MM.1S (cell line): ENCODE measurements at regions not wholly inside any gene's neighbourhood (a gene's known extent, or its start where the extent isn't known, plus 50 kb on each side); places are given as distances from the start of the nearest gene placed in this dataset.

Experiments
- DNase-seq: peaks from one replicate; pipeline ENCODE4 v3.0.0-alpha.2; 2015
- H2AFZ ChIP-seq: fragments of 300-600 bp; sonication (generic); 2 replicates; pipeline ENCODE4 v1.6.0; 2016; ENCODE audit warnings: antibody characterized with exemption, low read length
- H3F3A ChIP-seq: fragments of 300-600 bp; sonication (generic); 2 replicates; pipeline ENCODE4 v1.6.1; 2016; ENCODE audit warnings: mild to moderate bottlenecking, antibody characterized with exemption, low read length, moderate library complexity, mixed read lengths; ENCODE audit not compliant: insufficient read depth
- H3K27ac ChIP-seq: fragments of 300-600 bp; sonication (generic); 2 replicates; pipeline ENCODE4 v1.5.1; 2016; ENCODE audit warnings: mild to moderate bottlenecking, low read length
- H3K27me3 ChIP-seq: fragments of 300-600 bp; sonication (generic); replicated peaks from 2 replicates; pipeline ENCODE4 v1.6.0; 2016; ENCODE audit warnings: low read length; ENCODE audit not compliant: insufficient read depth
- H3K36me3 ChIP-seq: fragments of 300-600 bp; sonication (generic); replicated peaks from 2 replicates; pipeline ENCODE4 v1.6.1; 2016; ENCODE audit warnings: mild to moderate bottlenecking, low read length, mixed read lengths; ENCODE audit not compliant: insufficient read depth
- H3K4me1 ChIP-seq: fragments of 300-600 bp; sonication (generic); 2 replicates; pipeline ENCODE4 v1.6.1; 2016; ENCODE audit warnings: low read length, mixed read lengths
- H3K4me2 ChIP-seq: fragments of 300-600 bp; sonication (generic); 2 replicates; pipeline ENCODE4 v1.6.0; 2016; ENCODE audit warnings: low read depth, low read length
- H3K4me3 ChIP-seq: fragments of 300-600 bp; sonication (generic); 2 replicates; pipeline ENCODE4 v1.5.1; 2016; ENCODE audit warnings: low read length, mixed read lengths
- H3K79me2 ChIP-seq: fragments of 300-600 bp; sonication (generic); 2 replicates; pipeline ENCODE4 v1.6.1; 2016; ENCODE audit warnings: mixed run types, low read length, mixed read lengths
- H3K9ac ChIP-seq: fragments of 300-600 bp; sonication (generic); 2 replicates; pipeline ENCODE4 v1.6.1; 2016; ENCODE audit warnings: low read length, mixed read lengths
- H3K9me2 ChIP-seq: fragments of 300-600 bp; sonication (generic); replicated peaks from 2 replicates; pipeline ENCODE4 v1.6.1; 2016; ENCODE audit warnings: mild to moderate bottlenecking, low read length, mixed read lengths; ENCODE audit not compliant: insufficient read depth
- H3K9me3 ChIP-seq: fragments of 300-600 bp; sonication (generic); replicated peaks from 2 replicates; pipeline ENCODE4 v1.6.1; 2016; ENCODE audit warnings: mild to moderate bottlenecking, low read length, mixed read lengths; ENCODE audit not compliant: insufficient read depth
- H4K20me1 ChIP-seq: fragments of 300-600 bp; sonication (generic); 2 replicates; pipeline ENCODE4 v1.6.1; 2016; ENCODE audit warnings: mild to moderate bottlenecking, low read length, moderate library complexity, mixed read lengths; ENCODE audit not compliant: insufficient read depth
- CTCF ChIP-seq: fragments of 300-600 bp; sonication (generic); IDR thresholded peaks from 2 replicates; pipeline ENCODE4 v1.5.1; 2016; ENCODE audit warnings: antibody characterized with exemption, low read length, mixed read lengths
- EZH2 ChIP-seq: fragments of 300-600 bp; sonication (generic); optimal IDR thresholded peaks from 2 replicates; pipeline ENCODE3; 2017; ENCODE audit warnings: low read depth, mild to moderate bottlenecking, antibody characterized with exemption, low read length, mixed read lengths
- EZH2phosphoT487 ChIP-seq: fragments of 300-600 bp; sonication (generic); IDR thresholded peaks from 2 replicates; pipeline ENCODE4 v1.6.1; 2018; ENCODE audit warnings: antibody characterized with exemption, low read length

GRCh38 chr21:43282358-43283120, 113.7 kb downstream of the CRYAA start:
- H3F3A ChIP-seq, result no peaks in the 10 kb centered on the region
- no peak overlapping the region for H3K4me3 ChIP-seq
- H4K20me1 ChIP-seq, result no peaks in the 10 kb centered on the region
- no peak overlapping the region for H3K9ac ChIP-seq
- no peak for DNase-seq
- no peak overlapping the region for H3K4me2 ChIP-seq
- H3K4me1 ChIP-seq, result no peaks in the 10 kb centered on the region
- H2AFZ ChIP-seq, result no peak overlapping the region
- no peaks in the 10 kb centered on the region for H3K9me2 ChIP-seq
- H3K27me3 ChIP-seq, result peaks cover 24% of the 10 kb centered on the region
- H3K27ac ChIP-seq, result no peak overlapping the region
- H3K9me3 ChIP-seq, result no peaks in the 10 kb centered on the region
- H3K36me3 ChIP-seq, result no peaks in the 10 kb centered on the region
- TF ChIP-seq CTCF, result no peak
- TF ChIP-seq EZH2phosphoT487, result no peak
- no peak for TF ChIP-seq EZH2
- no peaks in the 10 kb centered on the region for H3K79me2 ChIP-seq

GRCh38 chr21:43281661-43282357, 113.0 kb downstream of the CRYAA start:
- Histone ChIP-seq H3K27ac (no peak overlapping the region), H2AFZ (no peak overlapping the region), H3K36me3 (no peaks in the 10 kb centered on the region), H4K20me1 (no peaks in the 10 kb centered on the region), H3K79me2 (no peaks in the 10 kb centered on the region), H3K9me2 (no peaks in the 10 kb centered on the region), H3K9me3 (no peaks in the 10 kb centered on the region), H3K4me2 (no peak overlapping the region), H3F3A (no peaks in the 10 kb centered on the region), H3K4me3 (no peak overlapping the region), H3K9ac (no peak overlapping the region), H3K27me3 (peaks cover 31% of the 10 kb centered on the region), H3K4me1 (no peaks in the 10 kb centered on the region)
- no peak for DNase-seq
- no peak for TF ChIP-seq CTCF

- Histone ChIP-seq H3F3A (no peaks in the 10 kb centered on the region), H2AFZ (no peak overlapping the region), H3K9ac (no peak overlapping the region), H3K9me3 (no peaks in the 10 kb centered on the region), H3K36me3 (no peaks in the 10 kb centered on the region), H4K20me1 (no peaks in the 10 kb centered on the region), H3K27me3 (peaks cover 39% of the 10 kb centered on the region), H3K4me3 (no peak overlapping the region), H3K4me2 (no peak overlapping the region), H3K4me1 (no peaks in the 10 kb centered on the region), H3K9me2 (no peaks in the 10 kb centered on the region), H3K79me2 (no peaks in the 10 kb centered on the region), H3K27ac (no peak overlapping the region)
- no peak for DNase-seq
- TF ChIP-seq EZH2phosphoT487, result no peak
- TF ChIP-seq EZH2, result no peak
- no peak for TF ChIP-seq CTCF
Measured at GRCh38 chr21:43280949-43281633, 112.3 kb downstream of the CRYAA start.
